OCI-M1 (cell line): ENCODE measurements at regions not wholly inside any gene's neighbourhood (a gene's known extent, or its start where the extent isn't known, plus 50 kb on each side); places are given as distances from the start of the nearest gene placed in this dataset.
A peak's percentile ranks its signal among the peaks of the same experiment; 100 is the strongest.
"Not testable (repeated sequence)": the region's sequence is repeated elsewhere in the genome, so short reads cannot be mapped to it uniquely, and the experiment has no call there.

Source experiments
- DNase-seq: peaks from one replicate; lab custom pipeline; 2025; lab: John Stamatoyannopoulos, UW

GRCh38 chr6:153539602-153540001 is 408.5 kb upstream of the RGS17 start:
- peak; percentile 74 for DNase-seq

DNA sequence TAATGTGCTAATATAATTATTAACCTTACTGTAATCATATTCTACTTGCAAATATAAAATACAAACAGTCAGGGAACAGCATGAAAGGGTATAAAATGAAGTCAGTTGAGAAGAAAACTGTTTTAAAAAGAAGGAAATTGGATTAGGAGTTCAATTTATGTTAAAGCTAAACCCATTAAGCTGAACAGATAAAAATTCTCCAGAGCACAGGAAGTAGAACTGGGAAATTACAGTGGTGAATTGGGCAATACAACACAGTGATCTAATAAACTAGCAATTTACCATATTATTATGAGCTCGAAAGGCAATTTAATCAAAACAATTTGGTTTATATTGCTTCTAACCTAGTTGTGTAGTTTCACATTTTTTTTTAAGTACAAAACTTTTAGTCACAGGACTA is 407.4 kb upstream of the RGS17 start:
- DNase-seq, result no peak

GRCh38 chr6:153537422-153537821 is 406.3 kb upstream of the RGS17 start:
- no peak for DNase-seq

DNA sequence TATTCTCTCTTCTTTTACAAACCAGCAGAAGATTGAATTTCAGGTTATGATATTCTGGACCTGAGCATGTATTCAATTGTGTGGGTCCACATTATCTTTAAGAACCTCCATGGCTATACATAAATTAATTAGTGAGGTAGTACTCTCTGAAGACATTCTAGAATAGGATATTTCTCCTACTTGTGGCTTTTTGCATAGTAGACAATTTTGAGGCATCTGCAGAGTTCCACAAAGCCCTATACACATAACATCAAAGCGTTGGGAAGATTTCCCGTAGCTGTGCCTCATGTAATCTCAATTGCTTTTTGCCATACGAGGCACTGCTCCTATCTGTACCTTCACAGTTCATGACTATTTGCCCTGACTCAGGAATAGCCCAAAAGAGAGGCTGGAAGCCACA is 395.4 kb upstream of the RGS17 start:
- DNase-seq, result no peak

DNA sequence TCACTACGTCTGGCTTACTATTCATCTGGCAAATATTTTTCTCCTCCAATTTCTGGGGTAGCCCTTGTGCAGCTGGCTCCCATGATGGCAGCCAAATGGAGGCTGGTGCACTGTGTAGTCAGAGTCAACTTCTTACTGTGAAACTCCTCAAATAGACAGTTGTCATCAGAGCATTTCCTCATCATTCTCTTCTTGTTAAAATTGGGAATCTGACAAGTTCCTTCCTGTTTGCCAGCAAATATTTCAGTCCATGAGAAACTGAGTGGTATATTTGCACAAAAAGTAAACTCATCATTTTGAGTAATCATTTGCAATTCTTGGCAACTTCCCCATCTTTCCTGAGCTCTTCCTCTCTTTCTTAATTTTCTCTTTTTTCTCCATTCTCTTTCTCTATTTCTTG is 394.9 kb upstream of the RGS17 start:
- no peak for DNase-seq

DNA sequence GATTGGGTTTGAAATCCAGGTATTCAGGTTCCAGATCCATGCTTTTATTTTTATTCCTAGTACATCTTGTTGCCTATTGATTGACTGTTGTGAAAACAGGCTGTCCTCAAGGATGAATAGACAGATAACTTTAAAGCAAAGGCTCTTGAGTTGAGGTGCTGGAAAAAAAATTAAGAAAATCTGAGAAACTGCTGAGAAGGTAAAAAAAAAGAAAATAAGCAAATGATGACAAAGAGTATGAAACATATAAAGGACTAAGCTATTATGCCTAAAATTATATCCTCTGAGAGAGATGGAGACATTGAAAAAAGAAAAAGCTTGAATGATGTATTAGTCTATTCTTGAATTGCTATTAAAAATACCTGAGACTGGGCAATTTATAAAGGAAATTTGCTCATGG is 392.3 kb upstream of the RGS17 start:
- no peak for DNase-seq

DNA sequence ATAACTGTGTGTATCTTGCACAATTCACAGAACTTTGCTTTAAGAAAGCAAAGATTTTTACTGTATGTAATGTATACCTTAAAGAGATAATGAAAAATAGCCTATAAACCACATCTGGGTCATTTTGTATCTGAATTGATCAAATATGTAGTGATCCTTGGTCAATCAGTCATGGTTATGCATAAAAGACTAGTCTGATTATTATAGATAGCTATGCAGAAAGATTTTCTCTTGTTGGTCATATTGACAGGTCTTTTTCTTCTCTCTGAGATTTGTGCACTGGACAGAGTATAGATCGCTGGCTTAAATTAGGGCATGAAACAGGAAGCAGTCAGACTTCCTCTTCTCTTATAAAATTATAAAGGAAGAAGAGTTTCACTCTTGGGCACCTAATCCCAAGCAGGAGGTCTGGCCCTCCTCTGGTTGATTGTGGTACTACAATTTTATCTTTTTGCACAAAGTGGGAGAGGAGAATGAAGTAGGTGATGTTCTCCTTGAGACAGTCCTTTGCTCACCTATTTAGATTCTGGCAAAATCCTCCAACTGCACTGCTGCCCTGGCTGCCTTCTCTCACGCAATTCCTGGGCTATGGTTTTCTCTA is 380.9 kb upstream of the RGS17 start:
- peak; percentile 92 for DNase-seq

- peak; percentile 75 for DNase-seq
These were observed 372.7 kb upstream of the RGS17 start for GRCh38 chr6:153503810-153504209.

GRCh38 chr6:153493501-153493900 is 362.4 kb upstream of the RGS17 start:
- no peak for DNase-seq

GRCh38 chr6:153489479-153489878 is 358.4 kb upstream of the RGS17 start:
- peak; percentile 73 for DNase-seq

DNA sequence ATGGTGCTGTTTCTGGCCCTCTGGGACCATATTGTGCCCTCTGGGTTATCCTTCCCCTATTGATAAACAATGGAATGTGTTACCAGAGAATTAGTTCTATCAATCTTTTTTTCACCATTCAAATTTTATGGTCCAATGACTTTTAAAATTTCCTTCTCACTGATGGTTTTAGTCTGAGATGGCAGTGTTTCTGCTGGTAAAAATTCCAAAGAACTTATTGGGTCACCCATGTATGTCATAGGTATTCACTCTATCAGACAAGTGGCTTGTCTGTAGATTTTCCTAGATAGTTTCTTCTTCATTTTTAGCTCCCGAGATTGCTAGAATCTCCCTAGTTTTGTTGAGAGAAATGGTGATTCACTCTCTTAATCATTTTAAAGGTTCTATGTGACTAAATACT is 357.2 kb upstream of the RGS17 start:
- peak; percentile 18 for DNase-seq

GRCh38 chr6:153485072-153485471 is 354.0 kb upstream of the RGS17 start:
- no peak for DNase-seq

DNA sequence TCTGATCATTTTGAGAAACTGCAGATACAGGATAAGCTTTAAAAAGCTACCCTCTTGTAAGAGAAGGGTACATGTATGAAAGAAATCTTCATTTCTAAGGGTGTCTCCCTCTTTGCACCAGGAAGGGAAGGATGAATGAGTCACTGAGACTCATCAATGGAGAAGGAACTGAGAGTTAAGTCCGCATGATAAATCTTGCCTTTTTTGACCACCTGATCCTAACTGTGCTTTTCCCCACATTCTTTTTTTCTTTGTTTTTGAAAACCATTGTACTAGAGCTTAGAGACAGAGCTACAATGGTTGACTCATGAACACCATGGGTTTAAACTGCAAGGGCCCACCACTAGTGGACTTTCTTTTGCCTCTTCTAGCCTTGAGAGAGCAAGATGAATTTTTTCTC is 353.0 kb upstream of the RGS17 start:
- no peak for DNase-seq

DNA sequence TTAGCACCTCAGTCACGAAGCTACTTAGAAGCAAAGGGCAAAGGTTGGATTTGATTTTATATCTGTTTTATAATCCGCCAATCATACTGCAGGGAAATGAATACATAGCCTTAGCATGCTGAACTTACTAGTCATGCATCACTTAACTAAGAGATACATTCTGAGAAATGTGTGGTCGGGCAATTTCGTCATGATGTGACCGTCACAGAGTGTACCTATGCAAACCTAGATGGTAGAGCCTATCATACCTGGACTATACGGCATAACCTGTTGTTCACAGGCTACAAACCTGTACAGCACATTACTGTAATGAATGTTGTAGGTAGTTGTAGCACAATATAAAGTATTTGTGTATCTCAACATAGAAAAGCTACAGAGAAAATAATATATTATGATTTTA is 345.2 kb upstream of the RGS17 start:
- DNase-seq, result no peak

DNA sequence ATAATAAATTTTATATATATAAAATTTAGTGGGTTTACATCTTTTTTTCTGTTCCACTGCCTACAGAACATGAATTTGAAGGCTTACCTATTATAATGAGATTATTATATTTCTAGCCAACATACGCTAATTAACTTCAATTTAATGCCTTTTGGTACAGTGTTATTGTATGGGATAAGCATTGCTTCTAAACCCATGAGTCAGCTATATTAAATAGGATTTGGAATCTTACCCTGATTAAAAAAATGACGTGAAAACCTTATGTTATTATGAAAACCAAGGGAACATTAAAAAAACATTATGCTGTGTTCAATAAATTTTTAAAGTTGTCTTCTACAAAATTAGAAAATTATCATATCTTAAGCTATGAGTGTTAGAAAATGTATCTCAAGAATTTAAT is 334.0 kb upstream of the RGS17 start:
- DNase-seq, result no peak

DNA sequence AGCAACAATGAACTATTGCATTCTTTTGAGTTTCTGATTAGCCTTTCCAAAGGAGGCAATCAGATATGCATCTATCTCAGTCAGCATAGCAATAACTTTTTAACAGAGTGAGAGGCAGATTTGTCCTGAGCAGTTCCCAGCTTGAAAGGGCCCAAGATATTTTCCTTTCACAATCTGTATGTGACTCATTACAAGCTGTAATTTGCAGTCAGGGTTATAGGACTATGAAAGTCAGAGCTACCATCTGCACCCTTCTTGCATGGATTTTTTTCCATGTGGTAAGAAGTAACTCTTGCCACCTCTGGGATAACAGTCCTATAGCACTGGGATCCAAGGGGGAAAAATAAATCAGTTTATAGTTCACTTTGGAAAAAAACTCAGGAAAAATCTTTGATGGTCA is 318.2 kb upstream of the RGS17 start:
- DNase-seq, result peak; percentile 15

- DNase-seq, result not testable (repeated sequence)
These were observed 311.7 kb upstream of the RGS17 start for GRCh38 chr6:153442749-153443148.

DNA sequence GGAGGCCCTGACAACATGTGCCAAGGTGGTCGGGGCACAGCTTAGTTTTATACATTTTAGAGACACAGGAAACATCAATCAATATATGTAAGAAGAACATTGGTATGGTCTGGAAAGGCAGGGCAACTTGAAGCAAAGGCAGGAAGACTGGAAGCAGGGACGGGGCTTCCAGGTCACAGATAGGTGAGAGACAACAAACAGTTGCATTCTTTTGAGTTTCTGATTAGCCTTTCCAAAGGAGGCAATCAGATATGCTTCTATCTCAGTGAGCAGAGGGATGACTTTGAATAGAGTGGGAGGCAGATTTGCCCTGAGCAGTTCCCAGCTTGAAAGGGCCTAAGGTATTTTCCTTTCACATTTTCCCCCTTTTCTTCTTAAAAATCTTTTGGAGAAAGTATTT is 311.0 kb upstream of the RGS17 start:
- DNase-seq, result no peak

- no peak for DNase-seq
These were observed 306.1 kb upstream of the RGS17 start for GRCh38 chr6:153437193-153437592.

GRCh38 chr6:153436351-153436750 is 305.3 kb upstream of the RGS17 start:
- DNase-seq, result no peak

DNA sequence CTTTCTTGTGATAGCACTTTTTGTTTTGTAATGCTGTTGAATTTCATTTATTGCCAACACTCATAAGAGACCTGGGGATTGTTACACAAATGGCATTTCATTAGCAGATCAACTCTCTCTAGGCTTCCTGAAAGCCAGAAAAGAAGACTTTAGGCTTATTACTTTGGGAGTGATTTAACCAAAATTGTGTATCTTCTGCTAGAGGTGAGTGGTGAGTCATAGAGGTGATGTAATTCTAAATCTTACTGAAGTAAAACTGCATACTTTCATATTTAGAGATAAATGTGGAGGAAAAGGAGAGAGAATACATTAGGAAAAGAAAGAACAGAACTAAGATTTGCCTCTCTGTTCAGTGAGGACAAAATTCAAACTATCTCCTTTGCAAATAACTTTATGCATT is 304.7 kb upstream of the RGS17 start:
- DNase-seq, result peak; percentile 27

DNA sequence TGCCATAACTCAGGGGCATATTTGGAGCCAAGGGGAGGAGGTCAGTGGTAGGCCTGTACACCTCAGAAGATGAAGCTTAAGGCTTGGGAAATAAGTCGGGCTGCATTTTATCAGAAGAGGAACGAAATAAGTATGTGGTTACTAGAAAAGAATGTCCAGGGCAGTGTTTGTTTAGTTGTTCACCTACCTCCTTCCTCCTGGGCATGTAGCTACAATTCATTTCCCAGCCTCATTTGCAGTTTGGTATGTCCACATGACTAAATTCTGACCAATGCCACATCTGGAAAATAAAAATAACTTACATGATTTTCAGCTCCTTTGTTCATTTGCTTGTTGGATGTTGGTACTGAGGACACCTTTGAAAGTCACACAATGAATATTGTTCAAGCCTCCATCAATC is 294.5 kb upstream of the RGS17 start:
- no peak for DNase-seq

GRCh38 chr6:153424719-153425400 is 293.8 kb upstream of the RGS17 start:
- no peak for DNase-seq

DNA sequence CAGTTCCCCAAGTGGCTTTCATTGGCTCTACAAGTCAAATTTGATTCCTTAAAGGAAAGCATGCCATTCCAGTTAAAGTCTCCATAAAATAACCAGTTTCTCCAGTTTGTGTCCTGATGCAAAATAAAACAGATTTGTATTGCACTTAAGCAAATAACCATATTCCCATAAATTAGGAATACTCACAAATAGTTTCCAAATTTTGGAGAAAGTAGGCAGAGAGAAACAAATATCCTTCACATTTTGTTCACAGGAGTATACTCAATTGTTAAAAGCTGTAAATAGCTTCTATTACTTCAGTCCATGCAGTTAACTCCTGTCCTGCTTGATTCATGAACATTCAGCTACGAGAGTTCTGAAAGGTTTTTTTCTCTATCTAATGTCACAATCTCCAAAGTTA is 281.4 kb upstream of the RGS17 start:
- DNase-seq, result peak; percentile 13
